Activated naive CD8-positive, alpha-beta T cell treated with anti-CD3 and anti-CD28 coated beads for 36 hours (primary cell): ENCODE measurements at regions not wholly inside any gene's neighbourhood (a gene's known extent, or its start where the extent isn't known, plus 50 kb on each side); places are given as distances from the start of the nearest gene placed in this dataset.
"Not testable (repeated sequence)": the region's sequence is repeated elsewhere in the genome, so short reads cannot be mapped to it uniquely, and the experiment has no call there.

ENCODE experiments used
- DNase-seq: peaks from one replicate; pipeline ENCODE4 v3.0.0; 2021
- H3K27ac Mint-ChIP-seq: one replicate; pipeline ENCODE4 v1.8.0; 2022; ENCODE audit warnings: mild to moderate bottlenecking, moderate library complexity, mixed read lengths
- H3K27me3 Mint-ChIP-seq: one replicate; pipeline ENCODE4 v1.8.0; 2022; ENCODE audit warnings: mild to moderate bottlenecking, mixed read lengths
- H3K36me3 Mint-ChIP-seq: one replicate; pipeline ENCODE4 v1.8.0; 2021; ENCODE audit warnings: mild to moderate bottlenecking, mixed read lengths
- H3K4me1 Mint-ChIP-seq: one replicate; pipeline ENCODE4 v1.8.0; 2021; ENCODE audit warnings: mixed read lengths
- H3K4me3 Mint-ChIP-seq: one replicate; pipeline ENCODE4 v1.8.0; 2022; ENCODE audit warnings: mild to moderate bottlenecking, moderate library complexity, mixed read lengths
- H3K9me3 Mint-ChIP-seq: one replicate; pipeline ENCODE4 v1.8.0; 2022; ENCODE audit warnings: mixed read lengths

DNA sequence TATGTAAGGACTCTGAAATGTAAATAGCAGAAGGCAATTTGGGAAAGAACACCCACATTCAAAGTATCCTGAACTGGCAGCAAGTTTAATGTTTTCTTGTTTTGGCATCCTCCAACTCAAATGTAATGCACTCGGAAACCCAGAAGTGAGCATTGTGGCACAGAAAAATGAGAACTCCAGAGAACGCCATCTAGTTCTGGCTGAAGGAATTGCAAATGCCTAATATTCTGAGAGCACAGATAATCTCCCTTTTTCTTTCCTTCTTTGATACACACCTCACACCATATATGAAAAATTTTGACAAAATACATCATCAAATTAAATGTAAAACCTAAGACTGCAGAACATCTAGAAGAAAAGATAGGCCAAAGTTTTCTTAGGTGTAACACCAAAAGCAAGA, 52.1 kb downstream of the PWWP3B start:
- Mint-ChIP-seq H3K4me1 (no peaks in the 10 kb centered on the region), H3K36me3 (no peaks in the 10 kb centered on the region)

GRCh38 chrX:106243376-106243775, 75.3 kb downstream of the PWWP3B start:
- no peaks in the 10 kb centered on the region for H3K4me1 Mint-ChIP-seq
- no peaks in the 10 kb centered on the region for H3K36me3 Mint-ChIP-seq
- no peak for DNase-seq
- no peaks in the 10 kb centered on the region for H3K9me3 Mint-ChIP-seq
- no peak overlapping the region for H3K27ac Mint-ChIP-seq
- H3K4me3 Mint-ChIP-seq, result no peak overlapping the region
- H3K27me3 Mint-ChIP-seq, result no peaks in the 10 kb centered on the region

More for the DNA sequence above, 52.1 kb downstream of the PWWP3B start:
- no peak overlapping the region for H3K27ac Mint-ChIP-seq
- no peak for DNase-seq
- H3K4me3 Mint-ChIP-seq, result no peak overlapping the region
- H3K9me3 Mint-ChIP-seq, result no peaks in the 10 kb centered on the region
- no peaks in the 10 kb centered on the region for H3K27me3 Mint-ChIP-seq

GRCh38 chrX:106246511-106246910, 78.4 kb downstream of the PWWP3B start:
- no peaks in the 10 kb centered on the region for H3K27me3 Mint-ChIP-seq
- H3K4me1 Mint-ChIP-seq, result no peaks in the 10 kb centered on the region

GRCh38 chrX:106247162-106247561, 79.1 kb downstream of the PWWP3B start:
- no peak for DNase-seq
- Mint-ChIP-seq H3K4me1 (no peaks in the 10 kb centered on the region), H3K27me3 (no peaks in the 10 kb centered on the region), H3K9me3 (no peaks in the 10 kb centered on the region), H3K36me3 (no peaks in the 10 kb centered on the region), H3K4me3 (no peak overlapping the region), H3K27ac (no peak overlapping the region)

More at GRCh38 chrX:106246511-106246910, 78.4 kb downstream of the PWWP3B start:
- no peak overlapping the region for H3K4me3 Mint-ChIP-seq
- no peaks in the 10 kb centered on the region for H3K36me3 Mint-ChIP-seq
- no peaks in the 10 kb centered on the region for H3K9me3 Mint-ChIP-seq
- H3K27ac Mint-ChIP-seq, result no peak overlapping the region
- no peak for DNase-seq

GRCh38 chrX:106249706-106250379, 81.7 kb downstream of the PWWP3B start:
- no peak for DNase-seq
- Mint-ChIP-seq H3K27me3 (no peaks in the 10 kb centered on the region), H3K9me3 (no peaks in the 10 kb centered on the region), H3K4me1 (no peaks in the 10 kb centered on the region), H3K27ac (no peak overlapping the region), H3K4me3 (no peak overlapping the region), H3K36me3 (no peaks in the 10 kb centered on the region)

DNA sequence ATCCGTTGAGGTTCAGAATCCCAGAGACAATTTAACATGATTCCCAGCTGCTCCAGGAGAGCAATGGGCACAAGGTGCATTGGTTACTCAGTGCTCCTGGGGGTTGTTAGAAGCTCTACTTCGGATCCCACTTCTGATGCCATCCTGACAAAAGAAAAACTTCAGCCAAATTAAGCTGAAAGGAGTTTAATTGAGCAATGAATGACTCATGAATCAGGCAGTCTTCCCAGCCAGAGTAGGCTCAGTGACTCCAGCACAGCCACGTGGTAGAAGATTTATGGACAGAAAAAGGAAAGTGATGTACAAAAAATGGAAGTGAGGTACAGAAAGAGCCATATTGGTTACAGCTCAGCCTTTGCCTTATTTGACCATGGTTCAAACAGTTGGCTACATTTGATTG, 95.7 kb downstream of the PWWP3B start:
- H3K36me3 Mint-ChIP-seq, result no peaks in the 10 kb centered on the region
- H3K27ac Mint-ChIP-seq, result no peak overlapping the region
- no peaks in the 10 kb centered on the region for H3K4me1 Mint-ChIP-seq
- no peak overlapping the region for H3K4me3 Mint-ChIP-seq
- DNase-seq, result no peak
- no peaks in the 10 kb centered on the region for H3K9me3 Mint-ChIP-seq
- H3K27me3 Mint-ChIP-seq, result no peaks in the 10 kb centered on the region

- H3K9me3 Mint-ChIP-seq, H3K4me1 Mint-ChIP-seq, H3K36me3 Mint-ChIP-seq, H3K4me3 Mint-ChIP-seq, H3K27me3 Mint-ChIP-seq, H3K27ac Mint-ChIP-seq, DNase-seq: not testable (repeated sequence)
Observed at GRCh38 chrX:106273947-106274587, 106.0 kb downstream of the PWWP3B start.

DNA sequence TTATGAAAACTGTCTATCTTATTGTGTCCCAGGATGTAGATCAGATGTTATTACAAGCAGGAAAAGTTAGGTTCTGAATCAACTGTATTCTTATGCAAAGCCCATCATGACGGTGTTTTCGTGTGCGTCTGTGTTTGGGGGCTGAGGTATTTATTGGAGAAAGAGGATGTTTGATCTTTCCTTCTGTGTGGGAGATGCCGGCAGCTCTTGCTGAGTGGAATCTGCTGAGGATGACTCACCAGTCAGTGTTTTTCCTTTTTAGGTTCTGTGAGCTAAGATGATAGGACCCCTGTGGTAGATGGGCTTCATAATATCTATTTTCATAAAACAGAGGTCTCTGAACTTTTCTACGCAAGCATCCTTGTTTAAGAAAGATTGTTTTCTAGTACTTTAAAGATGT, 107.1 kb downstream of the PWWP3B start:
- H3K4me3 Mint-ChIP-seq, H3K9me3 Mint-ChIP-seq, H3K27ac Mint-ChIP-seq, DNase-seq, H3K4me1 Mint-ChIP-seq, H3K36me3 Mint-ChIP-seq, H3K27me3 Mint-ChIP-seq: not testable (repeated sequence)

GRCh38 chrX:106278951-106279350, 110.8 kb downstream of the PWWP3B start:
- H3K4me1 Mint-ChIP-seq, result no peaks in the 10 kb centered on the region
- H3K27ac Mint-ChIP-seq, result no peak overlapping the region
- H3K36me3 Mint-ChIP-seq, result no peaks in the 10 kb centered on the region
- H3K27me3 Mint-ChIP-seq, result no peaks in the 10 kb centered on the region
- no peak overlapping the region for H3K4me3 Mint-ChIP-seq
- no peaks in the 10 kb centered on the region for H3K9me3 Mint-ChIP-seq
- DNase-seq, result no peak

GRCh38 chrX:106281383-106281782, 113.3 kb downstream of the PWWP3B start:
- H3K4me1 Mint-ChIP-seq, result no peaks in the 10 kb centered on the region
- no peaks in the 10 kb centered on the region for H3K9me3 Mint-ChIP-seq
- H3K27me3 Mint-ChIP-seq, result no peaks in the 10 kb centered on the region
- no peak overlapping the region for H3K27ac Mint-ChIP-seq
- H3K4me3 Mint-ChIP-seq, result no peak overlapping the region
- no peak for DNase-seq
- no peaks in the 10 kb centered on the region for H3K36me3 Mint-ChIP-seq

DNA sequence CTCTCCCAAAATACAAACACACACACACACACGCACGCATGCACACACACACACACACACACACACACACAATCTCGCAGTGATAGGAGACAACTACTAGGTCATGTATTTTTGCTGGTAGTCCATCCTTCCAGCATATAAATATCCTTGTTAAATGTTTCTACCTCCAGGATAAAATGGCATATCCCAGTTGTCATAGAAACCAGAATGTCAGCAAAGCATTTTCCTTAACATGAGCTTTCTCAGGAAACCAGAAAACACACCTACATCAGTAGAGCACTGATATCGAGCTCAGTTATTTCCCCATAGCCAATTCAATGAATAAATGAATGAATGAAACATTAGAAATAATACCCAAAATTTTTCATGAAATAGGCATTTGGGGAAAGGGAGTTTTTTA, 115.7 kb downstream of the PWWP3B start:
- Mint-ChIP-seq H3K27me3 (no peaks in the 10 kb centered on the region), H3K36me3 (no peaks in the 10 kb centered on the region), H3K9me3 (no peaks in the 10 kb centered on the region), H3K27ac (no peak overlapping the region), H3K4me1 (no peaks in the 10 kb centered on the region), H3K4me3 (no peak overlapping the region)
- DNase-seq, result no peak

DNA sequence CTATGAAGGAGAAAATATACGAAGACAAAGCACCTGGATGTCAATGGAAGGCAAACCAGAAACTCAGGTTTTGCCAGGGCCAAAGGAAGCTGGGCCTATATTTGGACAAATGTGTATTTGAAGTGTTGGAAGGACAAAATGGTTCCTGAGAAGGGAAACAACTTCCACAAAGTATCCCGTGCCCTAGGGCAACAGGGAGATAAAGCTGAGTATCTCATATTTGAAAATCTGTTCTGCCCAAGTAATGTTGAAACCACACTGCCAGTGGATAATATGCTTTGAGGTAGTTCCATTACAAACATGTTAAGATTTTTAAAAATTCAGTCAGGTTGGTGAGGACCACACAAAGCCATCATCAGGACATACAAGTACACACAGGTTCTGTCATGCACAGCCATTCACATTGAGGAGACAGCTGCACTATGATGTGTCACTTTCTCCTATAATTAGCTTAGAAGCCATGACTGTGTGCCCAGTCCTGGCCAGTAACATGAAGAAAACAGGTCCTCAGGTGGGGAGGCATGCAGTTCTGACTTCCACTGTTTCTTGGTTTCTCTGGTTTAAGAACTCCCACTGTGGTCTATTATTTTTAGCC, 116.4 kb downstream of the PWWP3B start:
- Mint-ChIP-seq H3K4me1 (no peaks in the 10 kb centered on the region), H3K27ac (no peak overlapping the region), H3K9me3 (no peaks in the 10 kb centered on the region), H3K36me3 (no peaks in the 10 kb centered on the region), H3K4me3 (no peak overlapping the region), H3K27me3 (no peaks in the 10 kb centered on the region)
- DNase-seq, result no peak

DNA sequence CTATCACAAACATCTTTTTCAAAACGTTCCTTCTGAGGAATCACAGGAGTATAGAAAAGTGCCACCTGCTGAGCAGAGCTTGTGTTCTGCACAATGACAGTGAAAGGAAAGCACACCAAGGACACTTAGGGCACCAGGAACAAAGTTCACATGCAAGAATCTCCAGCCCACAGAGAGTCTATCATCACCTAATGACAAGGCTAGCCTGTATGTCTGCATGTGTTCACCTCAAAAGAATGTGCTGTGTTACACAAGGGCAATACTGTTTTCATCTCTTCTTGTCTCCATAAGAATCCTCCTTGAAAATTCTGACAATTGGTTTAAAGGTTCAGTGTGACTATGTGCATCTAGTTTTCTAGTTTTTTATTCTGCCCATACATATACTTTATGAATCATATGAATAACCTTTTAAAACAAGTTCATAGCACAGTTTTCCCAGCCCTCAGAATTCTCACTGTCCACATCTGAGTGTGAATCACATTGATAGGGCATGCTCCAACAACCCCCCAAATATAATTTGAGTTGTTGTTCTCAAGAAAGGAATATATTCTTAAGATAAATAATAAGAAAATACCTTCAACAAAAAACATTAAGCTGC, 118.0 kb downstream of the PWWP3B start:
- Mint-ChIP-seq H3K27me3 (no peaks in the 10 kb centered on the region), H3K36me3 (no peaks in the 10 kb centered on the region), H3K4me3 (no peak overlapping the region), H3K27ac (no peak overlapping the region), H3K9me3 (no peaks in the 10 kb centered on the region), H3K4me1 (no peaks in the 10 kb centered on the region)
- DNase-seq, result no peak

- H3K27ac Mint-ChIP-seq, H3K9me3 Mint-ChIP-seq, H3K4me3 Mint-ChIP-seq, H3K27me3 Mint-ChIP-seq, H3K4me1 Mint-ChIP-seq, DNase-seq, H3K36me3 Mint-ChIP-seq: not testable (repeated sequence)
Observed at GRCh38 chrX:106290778-106291177, 122.7 kb downstream of the PWWP3B start.

GRCh38 chrX:106291779-106292390, 123.8 kb downstream of the PWWP3B start:
- not testable (repeated sequence) for H3K27me3 Mint-ChIP-seq, H3K36me3 Mint-ChIP-seq, H3K27ac Mint-ChIP-seq, DNase-seq, H3K9me3 Mint-ChIP-seq, H3K4me3 Mint-ChIP-seq, H3K4me1 Mint-ChIP-seq
